HCT116 (cell line): ENCODE measurements at regions not wholly inside any gene's neighbourhood (a gene's known extent, or its start where the extent isn't known, plus 50 kb on each side); places are given as distances from the start of the nearest gene placed in this dataset.

Experiments
- CTCF ChIP-seq, 3 experiments: fragments of 200-600 bp in 1 of 3; sonication (generic) in 1 of 3; IDR thresholded peaks in 2 of 3; conservative IDR thresholded peaks in 1 of 3; 2 replicates each; pipeline ENCODE4 v1.5.1; 2012 to 2017; ENCODE audit warnings: low read depth in 2 of 3, low read length in 2 of 3, antibody characterized with exemption in 1 of 3, borderline replicate concordance in 1 of 3, control low read depth in 1 of 3, mild to moderate bottlenecking in 1 of 3, mixed read lengths in 1 of 3, mixed run types in 1 of 3, moderate library complexity in 1 of 3; ENCODE audit not compliant: insufficient read depth in 1 of 3
- EZH2 ChIP-seq: fragments of 200-600 bp; sonication (generic); IDR thresholded peaks from 2 replicates; pipeline ENCODE4 v1.6.1; 2017; ENCODE audit warnings: antibody characterized with exemption, mixed run types
- POLR2A ChIP-seq: IDR thresholded peaks from 2 replicates; pipeline ENCODE4 v1.7.0; 2011; ENCODE audit warnings: borderline replicate concordance; ENCODE audit not compliant: insufficient read depth, insufficient read length; ENCODE audit errors: extremely low read depth
- POLR2AphosphoS5 ChIP-seq: IDR thresholded peaks from 2 replicates; pipeline ENCODE4 v1.6.1; 2011; ENCODE audit warnings: mild to moderate bottlenecking, low read depth, low read length, moderate library complexity
- RAD21 ChIP-seq: IDR thresholded peaks from 2 replicates; pipeline ENCODE4 v1.6.1; 2012; ENCODE audit warnings: low read depth, mild to moderate bottlenecking
- REST ChIP-seq: IDR thresholded peaks from 2 replicates; pipeline ENCODE4 v1.6.1; 2012; ENCODE audit warnings: low read depth
- SIN3A ChIP-seq: IDR thresholded peaks from 2 replicates; pipeline ENCODE4 v1.6.1; 2012; ENCODE audit warnings: low read depth
- SP1 ChIP-seq: IDR thresholded peaks from 2 replicates; pipeline ENCODE4 v1.6.1; 2012; ENCODE audit warnings: low read depth
- ZNF274 ChIP-seq: fragments of 200-500 bp; sonication (Bioruptor generic); IDR thresholded peaks from 2 replicates; pipeline ENCODE4 v1.6.1; 2014; ENCODE audit warnings: mild to moderate bottlenecking, low read depth, low read length, inconsistent platforms

- TF ChIP-seq POLR2AphosphoS5 (no peak), CTCF (IDR thresholded peaks at IDR 0.05 in 2 of 3, conservative IDR thresholded peaks at IDR 0.05 in 1 of 3; ENCODE audit: borderline replicate concordance in 1 of 3, insufficient read depth in 1 of 3, low read depth in 2 of 3, low read length in 2 of 3) (no peak), RAD21 (no peak), POLR2A (no peak), SIN3A (no peak), REST (no peak), EZH2 (no peak), ZNF274 (no peak), SP1 (no peak)
These were observed 549.5 kb downstream of the EPHA4 start for GRCh38 chr2:221022554-221022953.
